Skeletal muscle satellite cell (primary cell): ENCODE measurements at regions not wholly inside any gene's neighbourhood (a gene's known extent, or its start where the extent isn't known, plus 50 kb on each side); places are given as distances from the start of the nearest gene placed in this dataset.

Experiments used
- H3K27me3 ChIP-seq: 2 replicates; pipeline ENCODE4 v1.7.0; 2013; ENCODE audit warnings: low read length; ENCODE audit not compliant: control insufficient read depth, insufficient read depth
- H3K36me3 ChIP-seq: 2 replicates; pipeline ENCODE4 v1.7.0; 2013; ENCODE audit warnings: mild to moderate bottlenecking, control low read depth, low read length; ENCODE audit not compliant: insufficient read depth
- H3K4me1 ChIP-seq: 2 replicates; pipeline ENCODE4 v1.7.0; 2013; ENCODE audit warnings: low read length; ENCODE audit not compliant: control insufficient read depth, insufficient read depth
- H3K4me2 ChIP-seq: 2 replicates; pipeline ENCODE4 v1.7.0; 2013; ENCODE audit warnings: mild to moderate bottlenecking, low read length
- H3K4me3 ChIP-seq: 2 replicates; pipeline ENCODE4 v1.7.0; 2013; ENCODE audit warnings: low read length
- H3K9ac ChIP-seq: 2 replicates; pipeline ENCODE4 v1.7.0; 2013; ENCODE audit warnings: mild to moderate bottlenecking, low read depth, low read length, moderate library complexity
- H3K9me3 ChIP-seq: replicated peaks from 2 replicates; pipeline ENCODE4 v1.7.0; 2013; ENCODE audit warnings: mild to moderate bottlenecking, control low read depth, low read length

DNA sequence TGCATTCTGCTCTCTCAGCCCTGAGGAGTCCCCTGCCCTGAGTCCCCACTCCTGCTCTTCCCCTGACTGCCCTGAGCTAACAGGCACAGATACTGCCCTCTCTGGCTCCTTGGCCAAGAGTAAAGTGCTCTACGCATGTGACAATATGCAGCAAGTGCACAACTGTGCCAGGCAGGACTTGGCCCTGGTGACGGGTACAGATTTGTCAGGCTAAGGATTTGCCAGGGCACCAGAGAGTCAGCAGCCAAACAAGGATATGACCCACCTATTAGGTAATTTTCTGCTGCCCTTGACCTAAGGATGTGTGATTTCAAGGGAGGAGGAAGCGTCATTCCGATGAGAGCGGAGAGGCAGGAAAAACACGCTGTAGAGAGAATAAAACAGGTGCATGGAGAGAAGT is 339.0 kb downstream of the PTPRU start:
- Histone ChIP-seq H3K4me3 (no peak overlapping the region), H3K27me3 (no peaks in the 10 kb centered on the region), H3K9me3 (no peaks in the 10 kb centered on the region), H3K36me3 (no peaks in the 10 kb centered on the region), H3K4me1 (peaks cover 19% of the 10 kb centered on the region), H3K9ac (no peak overlapping the region), H3K4me2 (no peak overlapping the region)

DNA sequence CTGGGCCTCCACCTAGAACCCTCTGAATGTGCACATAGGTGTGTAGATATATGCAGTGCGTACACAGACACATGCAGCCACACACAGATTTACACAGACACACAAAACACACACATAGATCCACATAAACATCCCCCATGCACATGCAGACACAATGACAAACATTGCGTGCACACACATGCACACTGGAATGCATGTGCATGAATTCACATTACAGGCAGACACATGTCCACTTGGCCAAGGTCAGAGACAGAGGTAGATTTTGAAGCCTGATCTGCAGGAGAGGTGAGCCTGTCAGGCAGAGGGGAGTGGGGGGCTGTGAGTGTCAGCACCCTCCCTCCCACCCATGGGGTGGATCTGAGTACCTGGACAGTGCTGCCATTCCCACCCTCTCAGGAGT is 338.5 kb downstream of the PTPRU start:
- Histone ChIP-seq H3K9me3 (no peaks in the 10 kb centered on the region), H3K9ac (no peak overlapping the region), H3K4me2 (no peak overlapping the region)

DNA sequence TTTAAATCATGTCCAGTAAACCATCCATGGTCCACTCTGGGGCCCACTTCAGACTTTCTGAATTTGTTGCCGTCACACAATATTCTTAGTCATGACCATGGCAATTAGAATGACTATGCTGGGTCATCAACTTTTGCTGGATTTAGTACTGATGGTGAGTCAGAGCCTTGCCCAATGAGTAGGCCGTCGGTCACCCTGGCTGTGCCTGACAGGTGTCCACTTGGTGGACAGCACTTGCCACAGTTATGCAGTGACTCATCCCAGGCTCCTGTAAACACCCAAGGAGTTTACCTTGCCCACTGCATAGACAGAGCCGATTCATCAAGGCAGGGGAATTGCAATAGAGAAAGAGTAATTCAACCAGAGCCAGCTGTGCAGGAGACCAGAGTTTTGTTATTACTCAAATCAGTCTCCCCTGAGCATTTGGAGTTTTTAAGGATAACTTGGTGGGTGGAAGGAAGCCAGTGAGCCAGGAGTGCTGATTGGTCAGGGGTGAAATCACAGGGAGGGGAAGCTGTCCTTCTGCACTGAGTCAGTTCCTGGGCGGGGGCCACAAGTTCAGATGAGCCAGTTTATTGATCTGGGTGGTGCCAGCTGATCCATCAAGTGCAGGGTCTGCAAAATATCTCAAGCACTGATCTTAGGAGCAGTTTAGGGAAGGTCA is 333.8 kb downstream of the PTPRU start:
- no peak overlapping the region for H3K9ac ChIP-seq
- H3K27me3 ChIP-seq, result no peaks in the 10 kb centered on the region
- no peaks in the 10 kb centered on the region for H3K9me3 ChIP-seq
- H3K4me1 ChIP-seq, result peaks cover 21% of the 10 kb centered on the region
- H3K36me3 ChIP-seq, result no peaks in the 10 kb centered on the region
- H3K4me3 ChIP-seq, result no peak overlapping the region
- no peak overlapping the region for H3K4me2 ChIP-seq

More for the DNA sequence above, 338.5 kb downstream of the PTPRU start:
- Histone ChIP-seq H3K27me3 (no peaks in the 10 kb centered on the region), H3K4me3 (no peak overlapping the region), H3K4me1 (peaks cover 20% of the 10 kb centered on the region), H3K36me3 (no peaks in the 10 kb centered on the region)

DNA sequence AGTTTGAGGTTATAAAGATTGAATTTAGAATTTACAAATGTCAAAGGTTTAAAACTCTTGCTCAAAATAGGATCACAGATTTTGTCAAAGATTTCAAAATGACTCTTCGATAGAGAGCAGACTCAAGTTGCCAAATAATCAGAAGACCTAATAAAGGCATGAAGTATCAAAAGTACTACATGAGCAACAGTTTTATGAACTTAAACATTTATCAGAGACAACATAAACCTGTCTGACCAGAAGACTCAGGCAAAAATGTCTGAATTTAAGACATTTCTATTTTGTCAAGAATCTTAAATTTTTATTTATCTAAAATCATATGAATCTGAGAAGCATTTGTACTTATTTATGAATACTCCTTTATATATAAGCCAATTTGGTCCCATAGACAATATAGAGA is 330.9 kb downstream of the PTPRU start:
- Histone ChIP-seq H3K4me3 (no peak overlapping the region), H3K4me1 (peaks cover 21% of the 10 kb centered on the region), H3K36me3 (no peaks in the 10 kb centered on the region), H3K27me3 (no peaks in the 10 kb centered on the region), H3K9ac (no peak overlapping the region), H3K9me3 (no peaks in the 10 kb centered on the region), H3K4me2 (no peak overlapping the region)

DNA sequence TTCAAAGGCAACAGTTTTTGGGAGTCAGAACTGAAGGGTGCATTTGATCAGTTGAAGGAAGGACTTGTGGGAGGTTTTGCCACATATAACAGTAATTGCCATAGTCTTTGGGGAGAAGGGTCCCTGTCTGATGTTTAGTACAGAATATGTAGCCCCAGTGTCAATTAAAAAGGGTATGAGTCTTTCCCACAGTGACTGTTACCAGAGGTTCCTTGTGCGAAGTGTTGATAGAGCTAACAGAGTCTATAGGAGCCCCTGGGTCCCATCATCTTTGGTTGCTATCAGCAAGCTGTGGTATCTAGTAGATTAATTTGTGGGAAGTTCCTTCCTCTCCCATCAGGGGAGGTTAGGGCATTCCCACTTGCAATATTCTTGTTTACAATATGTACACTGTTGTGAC is 329.2 kb downstream of the PTPRU start:
- Histone ChIP-seq H3K36me3 (no peaks in the 10 kb centered on the region), H3K4me1 (peaks cover 11% of the 10 kb centered on the region), H3K4me3 (no peak overlapping the region), H3K4me2 (no peak overlapping the region), H3K27me3 (no peaks in the 10 kb centered on the region), H3K9me3 (no peaks in the 10 kb centered on the region), H3K9ac (no peak overlapping the region)

DNA sequence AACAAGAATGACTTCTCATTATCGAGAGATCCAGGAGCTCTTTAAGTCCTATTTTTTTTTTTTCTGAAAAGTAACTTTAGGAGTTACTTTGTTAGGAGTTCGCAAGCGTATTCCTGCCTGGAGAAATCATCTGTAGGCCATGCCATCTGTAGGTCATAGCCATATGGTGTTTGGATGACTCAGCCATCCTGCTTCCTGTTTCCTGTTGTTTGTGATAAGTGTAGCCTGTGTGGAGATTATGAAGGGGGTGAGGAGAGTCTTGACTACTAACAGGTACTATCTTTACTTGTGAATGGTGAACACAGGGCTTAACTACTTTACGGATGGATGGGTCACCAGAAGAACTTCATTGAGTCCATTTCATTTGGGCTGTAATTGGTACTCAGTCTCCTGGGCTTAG is 327.2 kb downstream of the PTPRU start:
- Histone ChIP-seq H3K4me3 (no peak overlapping the region), H3K9ac (no peak overlapping the region), H3K27me3 (no peaks in the 10 kb centered on the region), H3K4me1 (no peaks in the 10 kb centered on the region), H3K9me3 (no peaks in the 10 kb centered on the region), H3K36me3 (no peaks in the 10 kb centered on the region), H3K4me2 (no peak overlapping the region)

DNA sequence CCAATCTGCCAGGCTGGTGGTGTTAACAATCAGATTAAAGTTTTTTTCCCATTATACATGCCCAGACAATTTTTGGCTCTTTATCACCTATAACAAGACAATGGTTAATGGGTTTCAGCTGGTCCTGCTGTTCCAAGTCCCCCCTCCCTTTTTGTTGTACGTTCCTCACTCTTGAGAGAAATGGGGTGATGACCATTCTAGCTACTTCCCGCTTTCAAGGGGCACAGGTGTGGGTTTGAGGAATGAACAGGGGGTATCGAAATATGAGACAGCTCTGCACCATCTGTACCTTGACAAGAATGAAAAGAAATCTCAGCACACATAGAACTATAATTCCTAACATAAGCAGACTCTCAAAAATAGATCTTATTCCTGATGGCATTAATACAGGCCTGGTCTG is 326.8 kb downstream of the PTPRU start:
- Histone ChIP-seq H3K9me3 (no peaks in the 10 kb centered on the region), H3K9ac (no peak overlapping the region), H3K4me1 (no peaks in the 10 kb centered on the region), H3K4me2 (no peak overlapping the region), H3K4me3 (no peak overlapping the region), H3K27me3 (no peaks in the 10 kb centered on the region), H3K36me3 (no peaks in the 10 kb centered on the region)

DNA sequence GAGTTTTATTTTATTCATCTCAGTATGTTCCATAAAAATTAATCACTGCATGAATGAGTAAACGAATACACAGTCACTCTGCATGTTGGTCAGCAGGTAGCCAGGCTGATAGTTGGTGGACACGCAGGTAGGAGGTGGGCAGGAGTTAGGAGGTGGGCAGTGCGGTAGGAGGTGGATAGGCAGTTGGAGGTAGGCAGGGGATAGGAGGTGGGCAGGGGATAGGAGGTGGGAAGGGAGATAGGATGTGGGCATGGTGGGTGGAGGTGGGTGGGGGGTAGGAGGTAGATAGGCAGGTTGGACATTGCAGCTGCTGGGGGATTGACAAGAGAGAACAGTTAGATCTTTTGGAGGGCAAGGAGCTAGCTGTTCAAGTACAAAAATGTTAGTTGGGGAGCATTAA is 322.7 kb downstream of the PTPRU start:
- Histone ChIP-seq H3K4me2 (no peak overlapping the region), H3K36me3 (no peaks in the 10 kb centered on the region), H3K4me3 (no peak overlapping the region), H3K9ac (no peak overlapping the region), H3K4me1 (no peaks in the 10 kb centered on the region), H3K9me3 (no peaks in the 10 kb centered on the region), H3K27me3 (no peaks in the 10 kb centered on the region)

DNA sequence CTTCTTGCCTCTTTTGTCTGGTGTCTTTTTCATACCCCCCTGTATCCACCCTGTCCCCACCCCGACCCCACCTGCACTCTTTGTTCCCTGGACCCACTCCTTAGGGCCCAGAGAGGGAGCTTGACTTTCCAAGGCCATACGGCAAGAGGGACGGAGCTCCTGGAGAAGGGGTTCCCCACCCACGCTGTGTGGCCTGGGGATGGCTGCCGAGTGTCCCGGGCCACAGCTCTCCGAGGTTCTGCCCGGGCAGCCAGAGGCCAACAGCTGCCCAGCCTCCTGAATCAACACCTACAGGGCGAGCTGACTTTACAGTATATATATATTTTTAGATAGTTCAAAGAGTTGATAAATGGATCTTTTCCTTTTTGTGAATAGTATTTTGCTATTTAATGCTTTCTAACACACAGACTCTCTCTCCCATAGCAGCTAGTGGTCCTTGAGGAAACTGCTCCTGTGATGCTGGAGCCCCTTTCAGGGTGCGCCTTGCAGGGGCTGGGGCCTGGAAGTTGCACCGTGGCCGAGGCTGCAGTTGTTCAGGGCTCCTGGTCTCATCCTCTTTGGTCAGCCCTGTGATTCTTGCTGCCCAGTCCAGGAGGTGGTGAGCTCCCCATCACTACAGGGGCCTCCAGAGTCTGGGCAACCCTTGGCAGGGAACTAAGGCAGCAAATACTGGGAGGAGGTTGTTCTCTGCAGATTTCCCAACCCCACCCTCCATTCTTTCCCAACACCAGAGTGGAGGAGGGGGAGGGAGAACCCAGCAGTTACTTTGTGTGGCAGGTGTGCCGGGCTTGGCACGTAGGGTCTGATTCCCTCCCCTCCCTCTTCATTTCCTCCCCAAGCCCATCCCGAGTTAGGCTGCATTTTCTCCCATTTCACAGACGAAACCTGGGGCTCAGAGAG is 321.6 kb downstream of the PTPRU start:
- Histone ChIP-seq H3K9me3 (no peaks in the 10 kb centered on the region), H3K9ac (no peak overlapping the region), H3K4me3 (no peak overlapping the region), H3K4me2 (no peak overlapping the region), H3K36me3 (no peaks in the 10 kb centered on the region), H3K4me1 (no peaks in the 10 kb centered on the region), H3K27me3 (no peaks in the 10 kb centered on the region)

DNA sequence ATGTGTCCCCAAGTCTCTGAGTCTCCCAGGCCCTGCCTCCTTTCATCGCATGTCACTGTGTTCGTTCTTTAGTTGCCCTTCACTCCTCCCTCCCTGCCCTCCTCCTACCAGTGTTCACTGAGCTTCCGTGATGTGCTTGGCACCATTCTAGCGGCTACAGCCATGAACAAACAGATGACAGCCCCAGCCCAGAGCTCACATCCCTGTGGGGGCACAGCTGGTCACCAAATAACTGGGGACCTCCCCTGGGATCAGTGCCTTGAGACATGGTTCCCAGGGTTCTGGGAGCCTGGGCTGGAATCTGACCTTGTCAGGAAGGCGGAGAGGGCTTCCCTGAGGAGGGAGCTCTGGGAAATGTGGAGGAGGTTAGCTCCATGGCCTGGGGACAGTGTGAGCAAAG is 320.7 kb downstream of the PTPRU start:
- no peak overlapping the region for H3K4me3 ChIP-seq
- H3K9me3 ChIP-seq, result no peaks in the 10 kb centered on the region
- H3K36me3 ChIP-seq, result no peaks in the 10 kb centered on the region
- no peaks in the 10 kb centered on the region for H3K27me3 ChIP-seq
- H3K9ac ChIP-seq, result no peak overlapping the region
- H3K4me1 ChIP-seq, result no peaks in the 10 kb centered on the region
- H3K4me2 ChIP-seq, result no peak overlapping the region

DNA sequence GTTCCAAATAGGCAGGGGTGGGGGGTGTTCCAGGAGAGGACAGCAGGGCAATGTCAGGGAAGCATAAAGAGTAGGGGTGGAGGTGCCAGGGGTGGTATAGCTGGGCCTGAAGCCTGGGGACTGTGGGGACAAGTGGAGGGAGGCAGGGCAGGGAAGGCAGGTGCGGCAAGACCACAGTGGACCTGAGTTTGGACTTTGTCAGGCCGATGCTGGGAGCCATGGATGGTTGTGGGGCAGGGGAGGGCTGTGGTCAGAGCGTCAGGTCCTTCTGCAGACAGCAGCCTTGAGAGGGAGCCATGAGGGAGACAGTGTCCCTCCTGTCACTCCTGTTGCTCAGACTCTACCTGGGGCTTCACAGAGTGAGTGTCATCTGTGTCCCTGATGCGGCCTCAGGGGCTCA is 320.3 kb downstream of the PTPRU start:
- no peak overlapping the region for H3K4me2 ChIP-seq

More for the DNA sequence above, 320.3 kb downstream of the PTPRU start:
- no peak overlapping the region for H3K9ac ChIP-seq
- H3K9me3 ChIP-seq, result peaks cover under 1% of the 10 kb centered on the region
- H3K27me3 ChIP-seq, result no peaks in the 10 kb centered on the region
- H3K4me3 ChIP-seq, result no peak overlapping the region
- no peaks in the 10 kb centered on the region for H3K36me3 ChIP-seq
- H3K4me1 ChIP-seq, result no peaks in the 10 kb centered on the region
